Endothelial cell (in vitro differentiated cells): ENCODE measurements at regions not wholly inside any gene's neighbourhood (a gene's known extent, or its start where the extent isn't known, plus 50 kb on each side); places are given as distances from the start of the nearest gene placed in this dataset.

Experiments
- DNase-seq: peaks from one replicate; pipeline ENCODE4 v3.0.0; 2021; ENCODE audit warnings: low spot score
- H3K27ac Mint-ChIP-seq: one replicate; pipeline ENCODE4 v1.8.0; 2021; ENCODE audit warnings: mixed read lengths, inconsistent platforms; ENCODE audit not compliant: unreplicated experiment
- H3K27me3 Mint-ChIP-seq: one replicate; pipeline ENCODE4 v1.8.0; 2021; ENCODE audit warnings: mild to moderate bottlenecking, moderate library complexity, mixed read lengths, inconsistent platforms; ENCODE audit not compliant: unreplicated experiment
- H3K36me3 Mint-ChIP-seq: one replicate; pipeline ENCODE4 v1.8.0; 2021; ENCODE audit warnings: mild to moderate bottlenecking, low read depth, mixed read lengths, inconsistent platforms; ENCODE audit not compliant: unreplicated experiment
- H3K4me1 Mint-ChIP-seq: one replicate; pipeline ENCODE4 v1.8.0; 2021; ENCODE audit warnings: mild to moderate bottlenecking, mixed read lengths, inconsistent platforms; ENCODE audit not compliant: unreplicated experiment
- H3K4me3 Mint-ChIP-seq: one replicate; pipeline ENCODE4 v1.8.0; 2021; ENCODE audit warnings: mild to moderate bottlenecking, mixed read lengths, inconsistent platforms; ENCODE audit not compliant: unreplicated experiment
- H3K9me3 Mint-ChIP-seq: one replicate; pipeline ENCODE4 v1.8.0; 2021; ENCODE audit warnings: mixed read lengths, inconsistent platforms; ENCODE audit not compliant: unreplicated experiment
- CTCF ChIP-seq: fragments of 200-600 bp; sonication (generic); IDR thresholded peaks from one replicate; pipeline ENCODE4 v1.5.0; 2021; ENCODE audit warnings: antibody characterized with exemption; ENCODE audit not compliant: unreplicated experiment

GRCh38 chr17:71142333-71142732 is 973.0 kb downstream of the KCNJ2 start:
- TF ChIP-seq CTCF, result no peak
- Mint-ChIP-seq H3K4me1 (no peaks in the 10 kb centered on the region), H3K27ac (no peak overlapping the region), H3K9me3 (no peaks in the 10 kb centered on the region), H3K36me3 (no peaks in the 10 kb centered on the region), H3K27me3 (no peaks in the 10 kb centered on the region), H3K4me3 (no peak overlapping the region)
- DNase-seq, result no peak

- H3K4me1 Mint-ChIP-seq, result no peaks in the 10 kb centered on the region
- no peaks in the 10 kb centered on the region for H3K36me3 Mint-ChIP-seq
- no peak overlapping the region for H3K4me3 Mint-ChIP-seq
- no peak for DNase-seq
- no peaks in the 10 kb centered on the region for H3K27me3 Mint-ChIP-seq
- no peaks in the 10 kb centered on the region for H3K9me3 Mint-ChIP-seq
- no peak overlapping the region for H3K27ac Mint-ChIP-seq
- no peak for TF ChIP-seq CTCF
Measured at GRCh38 chr17:71145486-71145885, 975.3 kb upstream of the SOX9 start.

GRCh38 chr17:71147906-71148305 is 972.9 kb upstream of the SOX9 start:
- H3K27me3 Mint-ChIP-seq, result no peaks in the 10 kb centered on the region
- DNase-seq, result no peak
- H3K27ac Mint-ChIP-seq, result no peak overlapping the region
- no peak for TF ChIP-seq CTCF
- no peak overlapping the region for H3K4me3 Mint-ChIP-seq
- H3K4me1 Mint-ChIP-seq, result no peaks in the 10 kb centered on the region
- H3K36me3 Mint-ChIP-seq, result no peaks in the 10 kb centered on the region
- no peaks in the 10 kb centered on the region for H3K9me3 Mint-ChIP-seq

- Mint-ChIP-seq H3K36me3 (no peaks in the 10 kb centered on the region), H3K4me3 (no peak overlapping the region), H3K9me3 (no peaks in the 10 kb centered on the region), H3K27ac (no peak overlapping the region), H3K27me3 (no peaks in the 10 kb centered on the region), H3K4me1 (no peaks in the 10 kb centered on the region)
- no peak for TF ChIP-seq CTCF
- no peak for DNase-seq
Measured at GRCh38 chr17:71149607-71150006, 971.2 kb upstream of the SOX9 start.

- H3K4me1 Mint-ChIP-seq, result no peaks in the 10 kb centered on the region
- DNase-seq, result no peak
- no peak overlapping the region for H3K27ac Mint-ChIP-seq
- H3K4me3 Mint-ChIP-seq, result no peak overlapping the region
- H3K9me3 Mint-ChIP-seq, result no peaks in the 10 kb centered on the region
- no peak for TF ChIP-seq CTCF
- H3K27me3 Mint-ChIP-seq, result no peaks in the 10 kb centered on the region
- no peaks in the 10 kb centered on the region for H3K36me3 Mint-ChIP-seq
Measured at GRCh38 chr17:71157297-71157696, 963.5 kb upstream of the SOX9 start.
